DMS79 treated with DMSO at 0.1 percent for 48 hours (cell line): ENCODE measurements at regions not wholly inside any gene's neighbourhood (a gene's known extent, or its start where the extent isn't known, plus 50 kb on each side); places are given as distances from the start of the nearest gene placed in this dataset.

ENCODE experiments used
- DNase-seq: peaks from one replicate; lab custom pipeline; 2025; lab: John Stamatoyannopoulos, UW

DNA sequence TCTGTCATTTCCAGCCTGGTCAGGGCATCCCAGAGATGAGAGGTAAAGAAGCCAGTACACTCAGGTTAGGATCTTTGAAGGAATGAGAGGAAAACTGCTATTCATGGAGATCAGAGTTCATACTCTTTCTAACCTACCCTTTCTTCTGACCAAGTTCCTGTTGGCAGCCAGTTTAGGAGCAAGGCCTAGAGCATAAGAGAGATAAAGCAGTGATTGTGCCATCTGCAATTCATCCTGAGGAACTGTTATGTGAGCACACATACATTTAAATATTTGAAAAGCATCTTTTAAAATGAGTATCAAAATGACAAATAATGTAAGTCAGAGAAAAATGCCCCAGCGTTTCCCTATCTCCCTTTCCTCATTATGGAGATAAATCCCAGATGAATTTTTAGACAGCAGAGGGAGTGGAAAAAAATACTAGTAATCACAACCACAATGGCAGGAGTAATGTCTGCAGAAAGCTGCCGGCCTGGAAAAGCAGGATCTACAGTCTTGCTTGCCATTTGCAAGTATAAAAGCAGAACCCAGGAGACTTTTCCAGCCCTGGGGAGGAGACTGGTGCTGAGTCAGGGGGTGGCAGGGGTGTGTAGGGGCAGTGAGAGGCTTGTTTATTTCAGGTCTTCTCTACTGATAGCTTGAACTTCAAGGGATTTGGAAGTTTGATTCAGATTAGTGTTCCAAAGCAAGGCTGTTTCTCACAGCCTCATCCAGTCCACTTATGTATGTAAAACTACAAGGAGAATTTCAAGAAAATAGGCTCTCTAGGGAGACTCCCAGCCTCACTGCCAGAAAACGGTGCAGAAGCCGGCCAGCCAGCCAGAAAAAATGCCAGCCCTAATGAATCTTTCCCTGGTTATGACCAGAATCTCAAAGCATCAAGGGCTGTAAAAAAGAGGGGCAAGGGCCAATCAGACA is 1052.4 kb downstream of the TUSC7 start:
- peak; percentile 36 for DNase-seq

DNA sequence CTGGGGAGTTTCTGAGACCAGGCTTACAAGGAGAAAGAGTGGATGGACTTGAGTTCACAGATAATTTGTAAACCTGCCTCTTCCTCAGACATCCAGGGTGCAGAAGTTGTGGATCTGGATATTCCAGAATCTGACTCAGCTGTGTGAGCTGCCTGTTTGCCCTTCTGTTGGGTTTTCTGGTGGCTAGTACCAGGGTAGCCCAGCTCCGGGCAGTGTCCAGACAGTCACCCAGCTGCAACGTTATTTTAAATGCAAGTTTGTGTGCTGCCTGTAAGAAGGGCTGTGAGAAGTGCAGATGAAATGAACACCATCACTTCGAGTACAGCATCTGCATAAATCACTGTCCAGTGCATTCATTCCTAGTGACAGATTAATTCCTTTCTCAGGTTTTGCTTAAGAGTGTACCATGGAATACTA is 1053.0 kb downstream of the TUSC7 start:
- DNase-seq: no peak

DNA sequence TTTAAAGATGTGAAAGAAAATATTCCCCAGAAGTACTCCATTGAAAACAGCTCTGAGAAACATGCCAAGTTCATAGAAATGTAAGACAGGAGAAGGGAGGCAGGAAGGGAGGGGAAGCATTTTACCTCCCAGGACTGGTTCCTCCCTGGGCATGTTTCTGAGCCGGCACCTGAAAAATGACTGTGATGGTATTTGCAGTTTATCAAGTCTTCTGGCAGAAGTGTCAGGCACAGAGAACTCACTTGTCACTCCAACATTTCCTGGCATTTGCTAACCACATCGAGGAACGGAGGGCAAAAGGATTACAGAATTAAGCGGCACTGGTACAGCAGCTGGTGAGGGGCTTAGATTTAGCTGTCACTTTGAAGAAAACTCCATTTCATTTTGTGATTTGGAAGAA is 1054.0 kb downstream of the TUSC7 start:
- DNase-seq: no peak

DNA sequence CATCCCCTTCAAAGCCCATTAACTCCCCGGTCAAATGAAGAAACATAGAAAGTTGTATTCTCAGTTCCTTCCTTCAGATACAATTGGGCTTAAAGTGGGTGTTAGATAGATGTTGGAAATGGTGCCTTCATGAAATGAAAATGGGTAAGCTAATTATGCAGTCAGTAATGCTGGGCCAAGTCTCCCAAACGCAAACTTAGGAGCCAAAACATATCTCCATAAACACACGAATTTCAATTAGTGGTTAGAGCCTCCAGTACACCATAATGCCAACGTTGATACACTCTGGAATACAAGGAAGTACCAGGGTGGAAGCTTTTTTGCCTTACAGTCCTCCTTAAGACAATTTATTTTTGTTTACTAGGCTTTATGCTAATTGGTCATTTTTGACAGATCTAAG is 1059.0 kb downstream of the TUSC7 start:
- DNase-seq: no peak

DNA sequence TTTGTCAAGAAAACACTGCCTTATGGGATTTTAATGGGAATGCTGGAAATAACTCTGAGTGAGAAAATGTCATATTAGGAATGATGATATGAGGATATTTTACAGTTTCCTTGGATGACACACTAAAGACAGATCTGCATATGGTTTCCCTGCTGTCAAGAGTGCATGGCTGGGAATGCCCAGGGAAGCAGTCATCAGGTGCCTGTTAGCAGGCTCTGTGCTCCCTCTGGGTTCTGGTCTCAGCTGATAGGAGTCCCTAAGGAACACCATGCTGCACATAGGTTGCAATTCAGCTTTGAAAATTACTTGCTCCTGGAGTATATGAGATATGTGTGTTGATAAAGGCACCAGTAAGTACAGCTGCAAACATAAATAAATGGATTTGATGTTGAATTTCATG is 1064.6 kb downstream of the TUSC7 start:
- DNase-seq: no peak

DNA sequence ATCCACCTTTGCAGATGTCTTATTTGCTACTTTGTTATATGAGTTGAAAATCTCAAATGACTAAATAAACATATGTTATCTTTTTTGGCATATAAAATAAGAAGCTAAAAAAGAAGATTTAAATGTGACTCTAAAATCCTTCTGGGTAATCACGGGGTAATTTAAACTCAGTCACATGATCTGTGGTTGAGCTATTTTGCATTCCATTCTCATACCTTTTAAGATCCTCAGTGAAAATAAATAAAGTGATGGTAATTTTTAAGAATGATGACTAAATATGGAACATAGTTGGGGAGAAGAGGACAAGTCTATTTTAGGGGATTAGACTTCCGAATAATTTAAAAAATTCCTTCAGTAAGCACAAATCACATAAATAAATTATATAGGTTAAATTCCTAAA is 1076.8 kb downstream of the TUSC7 start:
- no peak for DNase-seq

DNA sequence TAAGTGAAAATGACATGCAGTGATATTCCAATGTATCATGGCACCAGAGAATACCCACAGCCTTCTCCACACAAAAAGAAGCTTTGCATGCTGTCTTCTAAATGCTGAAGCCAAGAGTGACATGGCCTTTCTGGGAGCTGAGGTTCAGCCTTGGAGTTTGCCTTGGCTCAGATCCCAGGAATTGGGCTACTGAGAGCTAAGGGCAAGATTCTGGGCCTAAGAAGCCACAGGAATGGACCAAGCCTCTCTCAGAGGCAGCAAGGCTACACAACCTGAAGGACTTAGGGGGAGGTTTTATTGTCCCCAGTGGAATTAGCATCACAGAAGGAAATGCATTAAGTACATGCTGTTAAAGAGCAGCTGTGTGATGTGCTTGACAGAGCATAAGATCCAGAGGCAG is 1078.5 kb downstream of the TUSC7 start:
- peak; percentile 100 for DNase-seq

DNA sequence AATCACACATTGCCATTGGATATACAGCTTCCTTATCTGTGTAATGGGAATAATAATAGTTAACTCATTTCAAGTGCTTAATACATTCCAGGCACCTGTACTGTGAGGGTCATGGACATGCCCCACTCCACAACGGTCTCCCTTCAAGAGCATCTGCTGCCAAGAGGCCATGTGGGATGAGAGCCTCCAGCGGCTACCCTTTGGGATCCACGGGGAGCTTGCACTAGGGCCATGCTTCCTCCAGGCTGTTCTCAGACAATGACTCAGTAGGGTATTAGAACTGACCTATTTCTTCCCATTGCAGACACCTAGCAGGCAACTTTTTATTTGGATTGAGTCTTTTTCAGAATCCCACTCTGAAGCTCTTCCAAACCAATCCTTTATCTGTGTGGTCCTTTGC is 1078.9 kb downstream of the TUSC7 start:
- no peak for DNase-seq

DNA sequence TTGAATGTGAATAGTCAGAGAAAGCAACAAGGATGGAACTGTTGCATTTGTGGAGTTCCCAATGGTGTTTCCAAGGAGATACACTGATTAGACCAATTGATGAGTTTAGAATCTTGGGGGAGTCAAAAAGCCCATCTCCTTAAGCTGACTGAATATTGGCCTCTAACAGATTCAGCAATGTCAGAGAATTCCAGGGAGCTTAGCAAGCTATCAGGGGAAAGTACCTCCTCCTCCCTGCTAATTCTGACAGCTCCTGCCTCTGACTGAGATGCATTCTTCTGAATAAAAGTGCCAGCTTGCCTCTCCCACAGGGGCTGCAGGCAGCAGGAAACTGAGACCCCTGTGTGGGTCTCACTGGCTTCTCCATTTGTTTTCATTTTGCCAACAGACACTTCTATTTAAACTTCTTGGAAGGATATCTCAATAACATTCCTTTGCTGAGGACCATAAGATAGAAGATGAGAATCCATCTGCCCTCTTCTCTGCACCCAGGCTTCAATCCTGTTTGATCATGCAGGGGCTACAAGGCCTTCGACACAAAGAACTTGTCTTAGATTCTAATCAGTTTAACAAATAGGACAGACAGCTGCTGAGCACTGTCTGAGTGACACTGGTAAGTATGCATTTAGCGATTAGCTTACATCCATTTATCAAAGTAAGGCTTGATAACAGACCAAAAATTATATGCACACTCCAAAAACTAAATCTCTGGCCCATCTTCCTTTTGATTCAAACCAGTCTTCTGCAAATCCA is 1080.8 kb downstream of the TUSC7 start:
- DNase-seq: no peak

DNA sequence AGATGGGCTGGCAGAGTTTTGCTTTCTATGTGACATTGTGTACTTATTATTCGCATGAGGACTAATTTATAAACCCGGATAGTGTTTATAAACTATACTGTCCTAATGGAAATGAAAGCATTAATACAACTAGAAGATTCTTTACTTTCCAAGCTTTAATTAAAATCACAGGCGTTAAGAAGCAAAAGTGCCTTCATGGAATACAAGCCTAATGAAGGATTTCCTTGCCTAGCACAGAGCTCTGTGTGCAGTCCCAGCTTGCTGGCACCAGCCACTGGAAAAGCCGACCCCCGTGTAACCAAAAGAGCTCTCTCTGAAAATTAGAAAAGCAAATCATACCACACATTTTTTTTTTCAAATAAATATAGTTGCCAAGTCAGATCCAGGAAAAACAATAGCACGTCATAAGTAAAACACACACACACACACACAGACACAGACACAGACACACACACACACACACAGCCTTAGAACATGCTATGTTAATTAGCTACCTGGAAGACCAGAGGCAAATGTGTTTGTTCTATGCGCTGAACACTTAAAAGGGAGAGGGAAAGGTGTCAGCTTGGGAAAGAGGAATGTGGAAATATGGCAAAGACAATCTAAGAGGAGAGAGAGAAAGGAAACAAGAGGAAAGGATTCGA is 1084.2 kb downstream of the TUSC7 start:
- DNase-seq: peak; percentile 84

DNA sequence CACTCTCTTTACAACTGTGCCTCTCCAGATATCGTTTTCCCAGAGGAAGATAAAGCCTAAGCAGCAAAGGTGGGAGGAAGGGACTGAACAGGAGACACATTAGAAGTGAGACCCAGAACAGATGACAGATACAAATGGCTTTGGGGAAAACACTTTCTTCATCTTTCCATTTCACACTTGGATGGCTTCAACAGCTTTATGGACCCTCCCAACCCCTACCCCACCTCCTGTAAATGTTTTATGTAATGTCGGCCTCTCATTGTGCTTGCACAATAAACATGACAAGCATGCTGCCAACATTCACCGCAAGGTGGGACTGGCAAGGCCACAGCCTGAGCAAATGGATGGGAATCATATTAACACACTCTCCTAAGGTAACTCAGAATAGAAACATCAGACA is 1088.6 kb downstream of the TUSC7 start:
- no peak for DNase-seq

DNA sequence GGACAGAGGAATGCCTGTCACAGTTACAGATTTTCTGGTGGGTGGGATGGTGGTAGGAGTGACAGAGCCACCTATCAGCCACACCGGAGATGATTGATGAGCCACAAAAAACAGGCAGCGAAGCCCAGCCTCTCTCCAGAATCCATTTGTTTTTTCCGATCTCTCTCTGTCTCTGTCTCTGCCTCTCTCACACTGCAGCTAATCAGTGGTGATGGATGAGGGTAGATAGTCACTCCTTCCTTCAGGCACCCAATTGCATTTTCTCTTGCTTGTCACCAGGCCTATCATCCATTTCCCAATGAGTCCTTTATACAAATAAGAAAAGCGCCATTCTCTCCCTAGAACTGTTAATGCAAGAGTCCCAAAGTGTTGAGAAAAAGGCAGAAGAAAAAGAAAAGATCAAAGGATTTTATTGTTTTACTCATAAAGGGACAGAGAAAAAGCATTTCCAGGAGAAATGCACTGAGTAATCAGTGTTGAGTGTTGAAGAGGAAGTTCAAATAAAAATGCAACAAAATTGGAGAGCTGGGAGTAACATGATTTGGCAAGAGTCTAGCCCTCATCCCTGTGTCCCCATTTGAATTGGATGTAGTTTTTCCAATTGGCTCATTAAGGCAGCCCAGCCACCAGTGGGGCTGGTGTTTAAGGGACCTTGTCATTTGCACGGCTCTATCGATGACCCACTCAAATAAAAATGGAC is 1089.3 kb downstream of the TUSC7 start:
- no peak for DNase-seq

DNA sequence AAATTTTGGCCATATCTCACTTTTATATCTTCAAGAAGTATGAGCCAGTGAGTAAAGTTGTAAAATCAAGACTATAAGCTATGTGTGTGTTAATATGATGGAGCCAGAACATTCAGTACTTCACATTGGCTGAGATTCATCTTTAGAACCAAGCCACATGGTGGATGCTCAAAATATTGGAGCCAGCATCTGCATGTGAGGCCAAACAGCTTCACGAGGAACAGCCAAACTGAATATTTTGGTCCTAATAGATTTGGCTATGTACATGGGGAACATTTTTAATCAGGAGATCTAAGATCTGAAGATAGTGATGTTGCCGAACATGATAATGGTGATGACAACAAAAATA is 1089.8 kb downstream of the TUSC7 start:
- DNase-seq: no peak

DNA sequence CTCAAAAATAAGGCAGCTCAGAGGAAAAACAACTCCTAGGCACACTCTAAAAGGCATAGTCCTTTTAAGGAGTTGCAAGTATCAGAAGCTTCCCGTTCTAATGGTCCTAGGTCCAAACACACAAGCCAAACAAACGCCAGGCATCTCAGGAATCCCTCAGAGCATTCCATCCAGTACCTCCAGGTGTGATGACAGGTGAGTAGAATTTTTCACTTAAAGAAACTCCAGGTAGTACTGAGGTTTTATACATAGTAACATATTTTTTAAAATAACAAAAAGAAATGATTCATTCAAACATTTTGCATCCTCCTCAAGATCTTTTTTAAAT is 1092.3 kb downstream of the TUSC7 start:
- no peak for DNase-seq

DNA sequence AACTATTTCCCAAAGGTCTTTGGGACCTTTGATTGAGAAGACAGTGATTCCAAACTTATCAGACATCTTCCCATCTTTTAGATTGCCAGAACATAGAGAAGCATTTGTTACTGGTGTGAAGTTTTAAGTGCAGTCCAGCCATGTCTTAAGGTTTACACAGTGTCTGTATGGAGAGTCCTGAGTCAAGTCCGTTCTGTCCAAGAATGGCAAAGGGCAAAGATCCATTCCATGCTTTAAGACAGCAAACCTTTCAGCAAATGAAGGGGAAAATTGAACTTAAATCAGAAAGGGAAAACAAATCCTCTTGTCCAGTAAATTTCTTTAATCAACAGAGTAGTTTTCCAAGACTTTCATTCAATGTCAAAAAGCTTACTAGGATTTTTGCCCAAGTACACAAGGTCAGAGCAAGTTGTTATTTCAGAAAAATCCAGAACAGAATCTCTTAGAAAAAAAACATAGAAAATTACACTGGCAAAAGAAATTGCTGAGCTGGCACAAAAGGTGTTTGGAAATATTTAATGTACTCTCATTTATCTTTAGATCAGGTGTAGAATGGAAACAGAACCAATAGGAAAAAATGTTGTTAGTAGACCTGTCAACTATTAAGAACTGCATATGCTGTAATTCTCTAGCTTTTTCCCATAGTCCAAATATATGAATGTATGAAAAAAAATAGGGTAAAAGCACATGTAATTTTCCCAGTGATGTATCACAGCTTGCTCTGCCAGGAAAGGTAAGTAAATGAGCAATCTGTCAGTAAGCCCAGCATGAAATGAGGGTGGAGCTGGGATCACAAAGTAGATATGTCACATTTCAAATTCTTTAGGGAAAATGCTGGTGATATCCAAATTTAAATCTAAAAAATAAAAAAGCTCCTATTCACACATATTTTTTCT is 1099.9 kb downstream of the TUSC7 start:
- no peak for DNase-seq

DNA sequence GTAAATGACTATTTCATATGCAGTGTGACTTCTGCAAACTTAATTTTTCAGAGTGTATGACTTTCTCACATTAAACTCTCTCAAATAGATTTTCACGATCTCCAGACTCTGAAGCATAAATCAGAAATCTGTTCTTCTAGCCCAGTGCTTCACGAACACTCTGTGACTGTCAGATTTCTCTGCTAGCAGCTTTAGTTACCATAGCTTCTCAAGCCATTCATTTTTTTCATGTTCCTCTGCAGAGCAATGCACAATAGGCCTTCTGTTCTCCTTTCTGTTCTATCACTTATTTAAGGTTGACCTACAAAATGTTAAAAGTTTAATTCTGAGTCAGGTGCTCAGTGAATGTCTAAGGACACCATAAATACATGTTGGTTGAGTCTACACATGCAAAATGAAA is 1102.2 kb downstream of the TUSC7 start:
- no peak for DNase-seq

DNA sequence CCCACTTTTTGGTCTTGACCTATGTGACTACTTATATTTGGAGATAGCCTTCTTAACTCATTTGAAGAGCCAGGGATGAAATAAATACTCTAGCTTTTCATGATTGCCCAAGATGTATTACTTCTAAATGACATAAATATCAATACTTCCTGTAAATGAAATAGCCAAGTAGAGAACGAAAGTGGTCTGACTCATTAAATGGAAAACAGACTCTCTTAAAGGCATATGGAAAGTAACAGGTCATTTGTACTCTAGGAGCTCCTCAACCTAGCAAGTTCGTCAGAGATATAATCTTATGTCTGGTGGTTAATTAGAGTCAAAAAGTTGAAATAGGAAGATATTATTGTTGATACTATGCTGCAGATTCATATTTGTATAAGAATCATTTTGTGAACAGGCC is 1105.4 kb downstream of the TUSC7 start:
- no peak for DNase-seq

DNA sequence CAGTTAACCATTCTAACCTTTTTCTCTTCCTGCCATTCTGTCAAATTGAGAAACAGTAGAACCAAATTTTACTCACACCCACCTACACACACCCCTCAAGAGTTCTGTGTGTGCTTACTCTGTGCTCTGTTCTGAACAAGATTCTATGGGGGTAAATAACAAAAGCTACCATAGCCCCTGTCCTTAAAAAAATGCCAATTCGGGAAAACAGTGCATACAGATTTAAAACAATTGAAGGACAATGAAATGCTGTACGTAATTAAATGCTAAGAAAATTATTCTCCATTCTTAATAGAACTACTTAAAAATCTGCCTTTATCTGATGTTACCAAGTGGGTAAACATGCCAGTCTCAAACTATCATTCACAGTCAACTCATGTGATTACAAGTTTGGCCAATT is 1107.5 kb downstream of the TUSC7 start:
- DNase-seq: no peak

DNA sequence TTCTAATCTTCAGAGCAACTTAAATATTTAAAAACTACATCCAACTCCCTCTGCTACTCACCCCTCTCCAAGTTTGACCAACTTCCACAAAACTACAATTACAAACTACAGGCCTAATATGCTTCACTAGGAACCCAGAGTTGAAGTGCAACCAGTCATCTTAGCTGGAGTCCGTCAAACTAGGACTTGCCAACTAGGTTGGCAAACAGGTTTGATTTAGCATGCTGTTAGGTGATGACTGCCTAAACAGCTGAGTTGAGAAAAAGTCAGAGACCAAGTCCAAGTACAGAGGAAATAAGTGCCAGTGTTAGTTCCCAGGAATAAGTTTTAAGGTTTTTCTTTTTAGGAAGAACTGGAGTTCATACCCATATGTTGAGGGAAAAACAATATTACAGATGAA is 1109.0 kb downstream of the TUSC7 start:
- no peak for DNase-seq

DNA sequence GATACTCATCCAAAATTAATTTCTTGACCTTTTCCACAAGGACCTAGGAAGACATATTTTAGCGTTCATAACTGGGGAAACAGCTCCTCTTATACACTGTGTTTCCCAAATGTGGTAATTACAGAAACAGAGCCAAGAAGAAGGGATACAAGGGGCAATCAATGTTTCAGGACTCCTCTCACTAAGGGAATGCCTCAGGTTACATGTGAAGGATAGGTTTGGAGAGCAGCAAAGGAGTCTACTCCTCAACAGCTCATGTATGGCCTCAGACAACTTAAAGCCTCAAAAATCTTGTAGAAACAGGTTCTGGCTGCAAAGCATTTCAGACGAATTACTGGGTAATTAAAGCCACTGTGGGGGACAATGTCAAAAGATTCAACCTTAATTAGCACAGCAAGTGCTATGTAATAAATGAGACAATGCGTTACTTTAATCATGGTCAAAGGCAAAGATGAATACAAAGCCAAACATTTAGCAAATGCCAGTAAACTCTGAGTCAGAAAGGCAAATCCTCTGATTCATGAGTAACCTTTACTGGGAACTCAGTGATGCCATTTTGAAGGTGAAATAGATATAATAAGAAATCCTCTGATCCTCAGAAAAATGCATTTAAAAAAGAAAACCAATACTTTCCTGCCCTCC is 1111.2 kb downstream of the TUSC7 start:
- DNase-seq: no peak

DNA sequence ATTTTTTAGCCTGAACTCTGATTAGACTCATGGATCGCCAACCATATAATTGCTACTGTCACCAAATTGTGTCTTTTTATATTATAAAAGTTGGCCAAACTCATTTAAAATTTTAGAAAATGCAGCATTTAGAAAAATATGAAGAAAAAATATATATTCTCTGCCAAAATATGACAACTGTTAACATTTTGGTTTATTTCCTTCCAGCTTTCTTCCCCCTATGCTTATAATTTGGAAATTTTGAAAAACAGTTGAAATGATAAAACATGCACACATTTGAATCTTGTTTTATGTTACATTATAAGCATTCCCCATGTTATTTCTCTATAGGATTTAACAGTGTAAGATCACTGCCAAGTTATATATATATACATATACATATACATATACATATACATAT is 1112.8 kb downstream of the TUSC7 start:
- DNase-seq: no peak
